ENCODE measurements at regions not wholly inside any gene's neighbourhood (a gene's known extent, or its start where the extent isn't known, plus 50 kb on each side); places are given as distances from the start of the nearest gene placed in this dataset.
A peak's percentile ranks its signal among the peaks of the same experiment; 100 is the strongest.

DNA sequence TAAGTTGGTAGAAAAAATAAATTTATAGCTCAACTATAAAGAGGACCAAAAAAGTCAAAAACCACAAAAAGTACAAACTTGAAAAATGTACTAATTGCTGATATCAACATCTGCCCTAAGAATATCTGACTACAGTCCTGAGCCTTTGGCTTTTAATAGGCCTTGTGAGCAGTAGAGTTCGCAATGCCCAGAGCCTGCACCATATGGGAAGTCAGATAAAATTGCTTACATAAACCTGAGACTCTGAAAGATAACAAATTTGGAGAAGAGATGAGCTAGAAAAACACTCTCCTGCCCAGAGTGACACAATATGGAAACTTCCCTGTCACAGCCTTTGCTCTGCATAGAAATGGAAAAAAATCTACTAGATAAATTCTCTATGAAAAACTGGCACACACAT, 368.0 kb upstream of the GRIN3A start:
- H3K9me3 Mint-ChIP-seq, result no peaks in the 10 kb centered on the region
- H3K4me3 Mint-ChIP-seq, result no peak overlapping the region
- H3K36me3 Mint-ChIP-seq, result no peaks in the 10 kb centered on the region
- DNase-seq (no peak), ATAC-seq (ENCODE audit: low read depth) (no peak)
- POLR2A ChIA-PET, result no interaction called here
- no peaks in the 10 kb centered on the region for H3K4me1 Mint-ChIP-seq
- H3K27ac Mint-ChIP-seq, result no peak overlapping the region
- H3K27me3 Mint-ChIP-seq, result no peaks in the 10 kb centered on the region

DNA sequence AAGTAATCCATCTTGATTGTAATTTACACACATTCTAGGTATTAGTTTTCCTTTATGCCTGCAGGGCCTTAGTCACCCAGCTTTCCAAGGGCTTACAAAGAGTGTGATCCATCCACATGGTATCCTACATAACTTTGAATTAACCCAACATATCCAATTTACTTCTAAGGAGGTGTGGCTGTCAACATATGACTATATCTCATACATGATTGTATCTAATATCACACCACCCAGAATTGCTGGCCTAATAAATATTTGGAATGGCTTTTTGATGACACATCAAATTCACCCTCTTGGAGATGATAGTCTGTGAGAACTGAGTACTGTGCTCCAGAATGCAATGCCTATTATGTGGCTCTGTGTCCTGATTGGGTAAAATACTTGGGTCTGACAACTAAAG, 363.3 kb upstream of the GRIN3A start:
- H3K27ac Mint-ChIP-seq, result no peak overlapping the region
- POLR2A ChIA-PET, result no interaction called here
- no peaks in the 10 kb centered on the region for H3K4me1 Mint-ChIP-seq
- no peaks in the 10 kb centered on the region for H3K27me3 Mint-ChIP-seq
- no peaks in the 10 kb centered on the region for H3K36me3 Mint-ChIP-seq
- no peak overlapping the region for H3K4me3 Mint-ChIP-seq
- no peak for ATAC-seq (ENCODE audit: low read depth)
- no peaks in the 10 kb centered on the region for H3K9me3 Mint-ChIP-seq
- no peak for DNase-seq

DNA sequence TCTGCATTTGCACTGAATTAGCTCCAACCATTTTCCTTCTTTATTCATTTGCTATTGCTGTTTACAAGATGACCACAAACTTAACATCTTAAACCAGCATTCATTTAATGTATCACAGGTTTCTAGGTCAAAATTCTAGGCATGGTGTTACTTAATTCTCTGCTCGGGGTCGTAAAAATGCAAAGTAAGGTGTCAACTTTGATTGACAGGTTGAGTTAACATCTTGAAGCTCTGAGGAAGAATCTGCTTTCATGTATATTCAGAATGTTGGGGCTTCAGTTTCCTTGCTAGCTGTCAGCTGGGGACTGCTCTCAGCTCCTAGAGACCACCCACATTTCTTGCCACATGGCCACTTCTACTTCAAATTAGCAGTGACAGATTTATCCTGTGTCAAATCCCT, 348.7 kb upstream of the GRIN3A start:
- no peaks in the 10 kb centered on the region for H3K36me3 Mint-ChIP-seq
- DNase-seq (no peak), ATAC-seq (ENCODE audit: low read depth) (no peak)
- H3K4me1 Mint-ChIP-seq, result no peaks in the 10 kb centered on the region
- no peaks in the 10 kb centered on the region for H3K9me3 Mint-ChIP-seq
- no peak overlapping the region for H3K27ac Mint-ChIP-seq
- POLR2A ChIA-PET, result no interaction called here
- no peak overlapping the region for H3K4me3 Mint-ChIP-seq
- no peaks in the 10 kb centered on the region for H3K27me3 Mint-ChIP-seq

DNA sequence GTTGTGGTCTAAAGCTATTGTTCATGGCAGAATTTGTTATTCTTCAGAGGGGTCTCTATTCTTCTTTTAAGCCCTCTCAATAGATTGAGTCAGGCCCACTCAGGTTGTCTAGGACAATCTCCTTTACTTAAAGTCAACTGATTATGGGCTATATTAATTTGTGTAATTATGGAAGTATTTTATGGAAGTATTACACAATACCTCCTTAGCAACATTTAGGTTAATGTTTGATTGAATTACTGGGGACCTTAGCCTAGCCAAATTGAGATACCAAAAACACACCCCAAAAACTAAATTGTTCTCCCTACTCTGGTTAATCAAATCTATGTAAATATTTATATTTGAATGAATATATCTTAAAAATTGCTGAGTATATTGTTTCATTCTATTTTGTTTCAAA, 347.1 kb upstream of the GRIN3A start:
- Mint-ChIP-seq H3K9me3 (no peaks in the 10 kb centered on the region), H3K4me1 (no peaks in the 10 kb centered on the region), H3K4me3 (no peak overlapping the region), H3K27me3 (no peaks in the 10 kb centered on the region), H3K36me3 (no peaks in the 10 kb centered on the region), H3K27ac (no peak overlapping the region)
- no peak for DNase-seq
- POLR2A ChIA-PET, result no interaction called here
- no peak for ATAC-seq (ENCODE audit: low read depth)

DNA sequence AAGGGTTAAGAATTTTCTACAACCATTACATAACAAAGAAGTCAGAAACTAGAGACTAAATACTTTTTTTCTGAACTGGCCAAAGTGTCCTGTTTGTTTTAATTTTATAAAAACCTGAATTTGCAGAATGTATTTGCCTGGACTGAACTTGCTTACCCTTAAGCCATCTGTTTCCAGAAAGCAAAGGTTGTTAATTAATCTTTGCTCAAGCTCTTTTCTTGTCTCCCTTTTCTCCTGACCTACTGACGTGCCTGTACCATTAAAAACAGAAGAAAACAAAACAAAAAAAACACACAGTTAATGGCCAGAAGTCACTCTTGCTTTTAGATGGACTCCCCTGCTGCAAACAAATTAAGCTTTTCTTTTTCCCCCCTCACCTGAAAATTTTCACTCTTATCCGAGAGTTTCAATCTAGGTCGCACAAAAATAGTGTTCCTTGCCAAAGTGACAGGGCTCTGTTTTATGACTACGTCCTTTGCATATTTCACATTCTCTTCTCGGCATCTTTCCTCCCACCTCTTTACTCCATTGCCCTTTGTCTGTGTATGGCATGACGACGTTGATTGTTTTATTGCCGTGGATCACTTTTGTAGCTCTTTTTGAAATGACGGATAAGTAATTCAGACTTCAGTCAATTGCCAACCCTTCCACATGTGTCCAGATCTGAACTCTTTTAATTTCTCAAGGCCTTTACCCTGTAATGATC, 333.8 kb upstream of the GRIN3A start:
- DNase-seq, result no peak
- no peak for ATAC-seq (ENCODE audit: low read depth)
- Mint-ChIP-seq H3K4me3 (no peak overlapping the region), H3K36me3 (no peaks in the 10 kb centered on the region), H3K27me3 (no peaks in the 10 kb centered on the region), H3K4me1 (no peaks in the 10 kb centered on the region), H3K9me3 (no peaks in the 10 kb centered on the region), H3K27ac (no peak overlapping the region)
- POLR2A ChIA-PET, result no interaction called here

DNA sequence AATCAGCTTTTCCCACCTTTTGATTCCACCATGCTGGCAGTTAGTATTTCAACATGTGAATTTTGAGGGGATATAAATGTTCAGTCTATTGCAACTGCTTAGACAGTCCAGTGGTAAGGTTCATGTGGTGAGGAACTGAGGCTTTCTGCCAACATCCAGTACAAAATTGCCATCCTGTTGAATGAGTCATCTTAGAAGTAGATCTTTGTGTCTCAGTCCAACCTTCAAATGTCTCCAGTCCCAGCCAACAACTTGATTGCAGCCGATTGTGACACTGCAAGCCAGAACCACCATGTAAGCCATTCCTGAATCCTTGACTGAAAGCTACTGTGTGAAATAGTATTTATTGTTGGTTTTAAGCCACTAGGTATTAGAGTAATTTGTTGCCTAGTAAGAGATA, 331.5 kb upstream of the GRIN3A start:
- no peaks in the 10 kb centered on the region for H3K4me1 Mint-ChIP-seq
- POLR2A ChIA-PET, result no interaction called here
- no peak overlapping the region for H3K27ac Mint-ChIP-seq
- H3K27me3 Mint-ChIP-seq, result no peaks in the 10 kb centered on the region
- H3K36me3 Mint-ChIP-seq, result no peaks in the 10 kb centered on the region
- H3K4me3 Mint-ChIP-seq, result no peak overlapping the region
- H3K9me3 Mint-ChIP-seq, result no peaks in the 10 kb centered on the region
- ATAC-seq (ENCODE audit: low read depth) (no peak), DNase-seq (no peak)

DNA sequence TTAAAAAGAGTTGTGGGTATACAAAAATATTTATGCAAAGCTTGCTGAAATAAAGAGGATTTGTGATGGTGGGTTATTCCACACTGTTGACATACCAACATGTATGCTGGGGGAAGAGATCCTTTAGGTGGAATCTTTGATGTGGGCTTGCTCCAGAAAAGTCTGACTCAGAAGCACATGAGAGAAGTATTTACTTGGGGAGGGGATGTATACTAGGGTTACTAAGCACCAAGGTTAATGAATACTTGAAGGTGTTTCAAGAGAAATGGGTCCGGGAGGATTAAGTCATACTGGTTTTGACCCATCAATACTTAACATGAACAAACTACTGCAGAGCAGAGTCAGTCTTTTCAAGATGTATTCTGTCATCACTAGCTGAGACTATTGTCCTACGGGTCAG, 316.4 kb upstream of the GRIN3A start:
- no peak for ATAC-seq (ENCODE audit: low read depth)
- no peak overlapping the region for H3K27ac Mint-ChIP-seq
- POLR2A ChIA-PET, result no interaction called here

DNA sequence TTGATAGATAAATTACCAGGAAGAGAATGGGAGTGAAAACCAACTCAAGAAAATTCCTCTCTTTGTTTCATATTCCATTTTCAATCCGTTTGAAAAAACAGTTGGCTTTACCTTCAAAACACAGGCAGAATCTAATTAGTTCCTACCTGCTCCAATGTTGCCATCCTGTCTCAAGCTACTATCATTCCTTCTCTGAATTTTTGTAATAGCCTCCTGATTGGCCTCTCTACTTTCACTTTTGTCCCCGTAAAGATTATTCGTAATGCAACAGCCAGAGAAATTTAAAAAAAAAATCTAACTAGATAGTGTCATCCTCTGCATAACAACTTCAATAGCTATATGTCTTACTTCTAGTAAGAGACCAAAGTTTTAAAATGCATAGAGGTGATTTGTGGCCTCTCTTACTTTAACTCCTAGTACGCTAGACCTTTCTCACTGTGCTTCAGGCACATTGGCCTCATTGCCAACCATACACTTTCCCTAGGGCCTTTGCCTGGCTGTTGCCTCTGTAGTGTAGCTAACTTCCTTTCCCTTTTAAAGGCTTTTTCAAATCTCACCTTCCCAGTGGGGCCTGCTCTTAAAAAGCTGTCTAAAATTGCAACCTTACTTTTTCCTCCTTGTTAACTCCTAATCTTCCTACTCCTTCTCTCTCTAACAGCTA, 311.3 kb upstream of the GRIN3A start:
- Mint-ChIP-seq H3K4me3 (peak overlapping the region; percentile 36), H3K27ac (peak overlapping the region; percentile 21), H3K36me3 (no peaks in the 10 kb centered on the region), H3K4me1 (peaks cover 3% of the 10 kb centered on the region), H3K27me3 (no peaks in the 10 kb centered on the region), H3K9me3 (peaks cover 3% of the 10 kb centered on the region)
- no peak for DNase-seq
- POLR2A ChIA-PET, result no interaction called here
- no peak for ATAC-seq (ENCODE audit: low read depth)

More for the DNA sequence above, 316.4 kb upstream of the GRIN3A start:
- Mint-ChIP-seq H3K4me3 (no peak overlapping the region), H3K36me3 (no peaks in the 10 kb centered on the region), H3K4me1 (peaks cover 3% of the 10 kb centered on the region), H3K27me3 (no peaks in the 10 kb centered on the region), H3K9me3 (peaks cover 2% of the 10 kb centered on the region)
- DNase-seq, result no peak

DNA sequence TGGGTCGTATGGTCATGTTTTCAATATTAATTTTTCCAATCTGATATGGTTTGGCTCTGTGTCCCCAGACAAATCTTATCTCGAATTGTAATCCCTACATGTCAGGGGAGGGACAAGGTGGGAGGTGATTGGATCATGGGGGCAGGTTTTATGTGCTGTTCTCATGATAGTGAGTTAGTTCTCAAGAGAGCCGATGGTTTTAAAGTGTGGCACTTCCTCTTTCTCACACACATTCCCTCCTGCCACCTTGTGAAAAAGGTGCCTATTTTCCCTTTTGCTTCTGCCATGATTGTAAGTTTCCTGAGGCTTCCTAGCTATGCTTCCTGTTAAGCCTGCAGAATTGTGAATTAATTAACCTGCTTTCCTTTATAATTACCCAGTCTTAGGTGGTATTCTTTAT, 309.1 kb upstream of the GRIN3A start:
- Mint-ChIP-seq H3K9me3 (peaks cover 2% of the 10 kb centered on the region), H3K36me3 (no peaks in the 10 kb centered on the region), H3K4me1 (peaks cover 3% of the 10 kb centered on the region), H3K27ac (no peak overlapping the region), H3K4me3 (no peak overlapping the region), H3K27me3 (no peaks in the 10 kb centered on the region)
- DNase-seq, result no peak
- ATAC-seq (ENCODE audit: low read depth), result no peak
- POLR2A ChIA-PET, result no interaction called here

DNA sequence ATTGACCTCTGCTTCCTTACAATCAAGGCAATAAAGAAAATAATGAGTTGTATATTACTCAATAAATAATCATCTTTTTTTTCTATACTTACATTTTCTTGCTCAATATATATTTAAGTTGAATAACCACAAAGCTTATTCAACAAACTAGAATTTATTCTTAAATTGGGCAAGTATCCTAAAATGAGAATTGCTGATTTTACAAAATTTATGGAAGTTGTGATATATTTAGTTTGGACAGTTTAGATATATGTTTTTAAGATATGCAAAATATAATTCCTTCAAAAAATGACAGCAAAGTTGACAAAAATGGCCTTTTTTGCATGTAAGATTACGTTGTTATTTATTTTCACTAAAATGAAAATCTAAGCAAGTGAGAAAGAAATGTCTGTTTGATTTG, 305.7 kb upstream of the GRIN3A start:
- Mint-ChIP-seq H3K9me3 (peaks cover 2% of the 10 kb centered on the region), H3K27me3 (no peaks in the 10 kb centered on the region), H3K36me3 (no peaks in the 10 kb centered on the region), H3K27ac (no peak overlapping the region), H3K4me1 (no peaks in the 10 kb centered on the region), H3K4me3 (no peak overlapping the region)
- no peak for DNase-seq
- no peak for ATAC-seq (ENCODE audit: low read depth)
- POLR2A ChIA-PET, result no interaction called here

DNA sequence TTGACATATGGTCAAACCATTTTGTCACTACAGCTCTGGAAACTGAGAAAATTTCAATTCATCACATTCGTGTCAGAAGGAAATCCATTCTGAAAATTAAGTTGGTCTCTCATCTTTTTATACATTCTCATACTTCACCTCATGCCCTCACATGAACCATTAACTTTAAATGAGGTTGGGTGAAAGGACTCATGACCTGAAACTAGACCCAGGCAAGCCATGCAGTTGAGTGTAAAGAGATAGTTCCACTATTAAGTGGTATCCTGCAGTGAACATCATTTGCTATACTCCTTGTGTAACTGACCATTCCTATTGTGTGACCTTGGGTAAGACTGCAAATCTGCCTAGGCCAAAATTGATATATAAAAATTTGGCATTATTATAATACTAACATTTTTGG, 299.6 kb upstream of the GRIN3A start:
- Mint-ChIP-seq H3K27ac (no peak overlapping the region), H3K36me3 (no peaks in the 10 kb centered on the region), H3K9me3 (no peaks in the 10 kb centered on the region), H3K4me1 (no peaks in the 10 kb centered on the region), H3K27me3 (peaks cover 2% of the 10 kb centered on the region), H3K4me3 (no peak overlapping the region)
- ATAC-seq (ENCODE audit: low read depth), result no peak
- DNase-seq, result no peak
- POLR2A ChIA-PET, result no interaction called here

DNA sequence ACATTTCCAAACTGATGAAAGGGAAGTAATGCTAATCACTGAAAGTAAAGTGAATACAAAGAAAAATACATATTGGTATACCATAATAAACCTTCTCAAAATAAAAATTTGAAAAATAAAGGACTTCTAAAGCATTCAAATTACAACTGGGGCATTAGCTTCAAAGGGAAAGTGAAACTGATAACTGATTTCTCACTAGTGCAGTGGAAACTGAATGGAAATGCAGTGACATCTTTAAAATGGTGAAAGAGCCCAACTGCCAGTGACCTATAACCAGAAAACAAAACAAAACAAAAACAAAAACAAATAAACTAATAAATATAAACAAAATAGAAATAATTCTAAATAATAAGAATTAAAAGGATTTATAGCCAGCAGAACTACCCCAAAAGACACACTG, 297.5 kb upstream of the GRIN3A start:
- H3K4me1 Mint-ChIP-seq, result no peaks in the 10 kb centered on the region
- DNase-seq, result no peak
- H3K27me3 Mint-ChIP-seq, result peaks cover 2% of the 10 kb centered on the region
- no peak overlapping the region for H3K4me3 Mint-ChIP-seq
- no peak for ATAC-seq (ENCODE audit: low read depth)
- no peaks in the 10 kb centered on the region for H3K36me3 Mint-ChIP-seq
- H3K9me3 Mint-ChIP-seq, result no peaks in the 10 kb centered on the region
- no peak overlapping the region for H3K27ac Mint-ChIP-seq
- POLR2A ChIA-PET, result no interaction called here

DNA sequence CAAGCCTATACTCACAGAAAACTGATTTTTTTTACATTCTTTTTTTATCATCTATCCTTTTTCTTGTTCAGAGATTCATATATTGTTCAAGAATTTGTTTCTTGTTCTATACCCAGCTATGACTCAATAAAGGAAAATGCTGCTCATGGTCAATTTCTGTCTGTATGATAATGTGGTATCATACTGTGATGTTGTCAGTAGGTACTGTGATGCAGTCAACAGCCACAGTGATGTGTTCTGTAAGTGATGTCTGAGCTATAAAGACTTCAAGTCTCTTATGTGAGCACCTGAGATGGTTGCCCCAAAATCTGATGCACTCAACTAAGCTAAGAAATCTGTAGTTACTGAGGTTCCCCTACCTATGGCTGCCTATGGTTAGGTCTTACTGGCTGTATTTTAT, 294.2 kb upstream of the GRIN3A start:
- ATAC-seq (ENCODE audit: low read depth) (no peak), DNase-seq (no peak)
- no peak overlapping the region for H3K4me3 Mint-ChIP-seq
- POLR2A ChIA-PET, result interaction anchor here (0.7 kb wide), 1 partner anchor 50 kb away, joined by 3 read pairs; no protein-coding TSS in a partner anchor
- H3K27ac Mint-ChIP-seq, result no peak overlapping the region
- H3K36me3 Mint-ChIP-seq, result no peaks in the 10 kb centered on the region
- H3K27me3 Mint-ChIP-seq, result peaks cover 2% of the 10 kb centered on the region
- no peaks in the 10 kb centered on the region for H3K9me3 Mint-ChIP-seq
- H3K4me1 Mint-ChIP-seq, result no peaks in the 10 kb centered on the region

DNA sequence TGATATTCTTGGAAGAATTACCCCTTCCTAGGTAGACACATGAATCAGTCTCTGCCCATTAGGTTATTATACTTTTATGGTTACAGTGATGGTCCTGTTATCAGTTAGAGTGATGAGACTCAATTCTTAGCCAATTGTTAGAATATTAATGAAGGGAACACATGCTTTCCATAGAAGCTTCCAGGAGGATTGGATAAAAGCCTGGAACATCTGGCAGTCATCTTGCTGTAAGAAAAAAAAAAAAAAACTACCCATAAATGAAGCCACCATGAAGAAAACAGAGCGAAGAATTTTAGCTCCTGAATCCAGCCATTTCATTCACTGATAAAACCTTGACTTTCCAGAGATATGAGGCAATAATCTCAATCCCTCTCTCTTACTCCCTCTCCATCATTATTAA, 262.5 kb upstream of the GRIN3A start:
- Mint-ChIP-seq H3K36me3 (no peaks in the 10 kb centered on the region), H3K27ac (no peak overlapping the region), H3K9me3 (no peaks in the 10 kb centered on the region), H3K4me3 (no peak overlapping the region), H3K27me3 (no peaks in the 10 kb centered on the region), H3K4me1 (no peaks in the 10 kb centered on the region)
- ATAC-seq (ENCODE audit: low read depth) (no peak), DNase-seq (no peak)
- POLR2A ChIA-PET, result no interaction called here

All from activated naive CD8-positive, alpha-beta T cell treated with anti-CD3 and anti-CD28 coated beads, Interleukin-2, amount 10 ng/mL, durations not matched to agents 7 days and 5 days (primary cell).